ENCODE measurements at regions not wholly inside any gene's neighbourhood (a gene's known extent, or its start where the extent isn't known, plus 50 kb on each side); places are given as distances from the start of the nearest gene placed in this dataset.
"Not testable (repeated sequence)": the region's sequence is repeated elsewhere in the genome, so short reads cannot be mapped to it uniquely, and the experiment has no call there.

DNA sequence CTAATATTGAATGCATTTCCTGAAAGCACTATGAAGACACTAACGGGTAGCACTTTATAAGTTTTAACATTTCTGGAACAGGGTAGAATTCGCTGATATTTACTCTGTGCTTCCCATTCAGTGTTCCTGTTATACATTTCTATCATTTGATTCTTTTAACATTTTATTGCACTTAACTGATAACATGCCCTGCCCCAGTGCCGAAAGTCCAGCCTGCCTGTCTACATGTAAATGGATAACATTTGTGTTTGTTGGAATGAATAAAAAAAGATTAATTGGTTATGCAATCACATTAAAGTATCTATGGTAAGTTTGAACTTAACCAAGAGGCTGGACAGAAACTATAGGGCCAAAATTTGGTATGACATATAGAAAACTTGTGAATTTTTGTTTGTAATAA, 790.5 kb upstream of the TPTE start:
- Histone ChIP-seq H3K4me3 (ENCODE audit: low read depth, low read length) (no peak overlapping the region), H3K9me3 (peaks cover 6% of the 10 kb centered on the region), H3K4me1 (no peaks in the 10 kb centered on the region), H3K36me3 (no peaks in the 10 kb centered on the region), H3K27me3 (no peaks in the 10 kb centered on the region)
- no peak for TF ChIP-seq CTCF (IDR thresholded peaks at IDR 0.05; ENCODE audit: low read depth, low read length)
- no peak for DNase-seq

GRCh38 chr21:9731317-9731716, 790.1 kb upstream of the TPTE start:
- H3K4me3 ChIP-seq (ENCODE audit: low read depth, low read length); H3K9me3 ChIP-seq; DNase-seq; H3K4me1 ChIP-seq; H3K27me3 ChIP-seq; H3K36me3 ChIP-seq: not testable (repeated sequence)

DNA sequence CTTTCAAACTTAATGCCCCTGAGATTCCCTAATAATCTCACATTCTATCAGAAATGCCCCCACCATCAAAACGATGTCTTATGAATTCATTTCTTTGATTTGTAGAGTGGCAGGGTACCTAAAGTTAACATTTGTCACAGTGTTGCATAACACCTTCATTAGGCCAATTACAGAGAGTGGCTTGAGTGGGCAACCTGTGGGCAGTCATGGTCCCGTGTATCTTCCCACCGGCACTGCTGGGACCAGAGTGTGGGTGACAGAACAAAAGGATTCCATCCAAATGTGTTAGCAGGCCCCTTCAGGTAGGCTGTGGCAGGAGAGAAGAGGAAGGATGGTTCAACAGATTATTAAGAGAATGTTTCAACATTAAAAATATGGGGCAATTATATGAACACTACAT, 788.8 kb upstream of the TPTE start:
- H3K4me3 ChIP-seq (ENCODE audit: low read depth, low read length); H3K4me1 ChIP-seq; H3K27me3 ChIP-seq; H3K9me3 ChIP-seq; DNase-seq; H3K36me3 ChIP-seq: not testable (repeated sequence)

- not testable (repeated sequence) for H3K4me3 ChIP-seq (ENCODE audit: low read depth, low read length); H3K9me3 ChIP-seq; DNase-seq
These were observed 787.4 kb upstream of the TPTE start for GRCh38 chr21:9733761-9734558.

GRCh38 chr21:9735421-9735961, 785.9 kb upstream of the TPTE start:
- Histone ChIP-seq H3K27me3 (no peaks in the 10 kb centered on the region), H3K9me3 (peaks cover 6% of the 10 kb centered on the region), H3K36me3 (no peaks in the 10 kb centered on the region), H3K4me1 (no peaks in the 10 kb centered on the region), H3K4me3 (ENCODE audit: low read depth, low read length) (no peak overlapping the region)
- no peak for TF ChIP-seq CTCF (IDR thresholded peaks at IDR 0.05; ENCODE audit: low read depth, low read length)
- DNase-seq: no peak

More at GRCh38 chr21:9733761-9734558, 787.4 kb upstream of the TPTE start:
- H3K4me1 ChIP-seq, H3K36me3 ChIP-seq, H3K27me3 ChIP-seq: not testable (repeated sequence)

DNA sequence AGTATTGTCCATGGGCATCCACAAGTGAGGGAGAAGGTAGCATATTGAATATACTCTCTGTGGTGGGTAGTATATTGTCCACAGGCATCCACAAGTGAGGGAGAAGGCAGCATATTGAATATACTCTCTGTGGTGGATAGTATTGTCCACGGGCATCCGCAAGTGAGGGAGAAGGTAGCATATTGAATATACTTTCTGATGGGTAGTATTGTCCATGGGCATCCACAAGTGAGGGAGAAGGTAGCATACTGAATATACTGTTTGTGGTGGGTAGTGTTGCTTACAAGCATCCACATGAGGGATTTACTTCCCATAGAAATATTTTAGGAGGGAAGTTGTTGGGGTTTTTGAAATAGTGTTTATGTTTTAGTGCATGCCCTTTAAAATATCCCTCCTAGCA, 784.1 kb upstream of the TPTE start:
- H3K36me3 ChIP-seq: not testable (repeated sequence)

GRCh38 chr21:9737871-9738515, 783.4 kb upstream of the TPTE start:
- DNase-seq; H3K9me3 ChIP-seq; H3K4me3 ChIP-seq (ENCODE audit: low read depth, low read length); H3K36me3 ChIP-seq; H3K27me3 ChIP-seq; H3K4me1 ChIP-seq: not testable (repeated sequence)

More for the DNA sequence above, 784.1 kb upstream of the TPTE start:
- not testable (repeated sequence) for H3K9me3 ChIP-seq; H3K4me1 ChIP-seq; DNase-seq; H3K4me3 ChIP-seq (ENCODE audit: low read depth, low read length); H3K27me3 ChIP-seq

DNA sequence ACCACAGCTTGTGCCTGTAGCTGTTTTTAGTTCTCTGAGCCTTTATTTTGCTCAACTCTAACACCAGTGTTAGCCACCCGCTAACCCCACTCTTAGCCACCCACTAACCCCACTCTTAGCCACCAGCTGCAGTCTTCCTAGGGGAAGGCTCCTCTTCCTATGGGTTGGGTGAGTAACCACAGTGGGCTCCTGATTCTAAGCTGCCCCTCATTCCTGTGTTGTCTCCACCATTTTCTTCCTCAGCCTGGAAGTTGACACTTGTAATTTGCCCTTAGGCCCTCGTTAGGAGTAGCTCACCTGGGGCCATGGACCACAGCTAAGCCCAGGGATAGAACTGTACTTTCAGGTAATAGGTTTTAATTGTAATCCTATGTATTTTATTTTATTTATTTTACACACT, 782.9 kb upstream of the TPTE start:
- Histone ChIP-seq H3K9me3 (peaks cover 6% of the 10 kb centered on the region), H3K4me1 (no peaks in the 10 kb centered on the region), H3K36me3 (no peaks in the 10 kb centered on the region), H3K27me3 (no peaks in the 10 kb centered on the region), H3K4me3 (ENCODE audit: low read depth, low read length) (no peak overlapping the region)
- TF ChIP-seq CTCF (IDR thresholded peaks at IDR 0.05; ENCODE audit: low read depth, low read length): no peak
- no peak for DNase-seq

Measured in BE2C (cell line).